ENCODE measurements at regions not wholly inside any gene's neighbourhood (a gene's known extent, or its start where the extent isn't known, plus 50 kb on each side); places are given as distances from the start of the nearest gene placed in this dataset.

- TF ChIP-seq POLR2A (IDR thresholded peaks at IDR 0.05; ENCODE audit: low read length) (no peak), GATA1 (IDR thresholded peaks at IDR 0.05; ENCODE audit: low read depth, low read length) (no peak)
Measured at GRCh38 chr6:125511809-125512396, 210.1 kb upstream of the HDDC2 start.
